HG03064 (cell line): ENCODE measurements at regions not wholly inside any gene's neighbourhood (a gene's known extent, or its start where the extent isn't known, plus 50 kb on each side); places are given as distances from the start of the nearest gene placed in this dataset.

Source experiments
- ATAC-seq: cut with Tn5 transposase; IDR thresholded peaks from one replicate; pipeline ENCODE4 v1.9.1; 2021; ENCODE audit warnings: low read depth; ENCODE audit not compliant: unreplicated experiment

DNA sequence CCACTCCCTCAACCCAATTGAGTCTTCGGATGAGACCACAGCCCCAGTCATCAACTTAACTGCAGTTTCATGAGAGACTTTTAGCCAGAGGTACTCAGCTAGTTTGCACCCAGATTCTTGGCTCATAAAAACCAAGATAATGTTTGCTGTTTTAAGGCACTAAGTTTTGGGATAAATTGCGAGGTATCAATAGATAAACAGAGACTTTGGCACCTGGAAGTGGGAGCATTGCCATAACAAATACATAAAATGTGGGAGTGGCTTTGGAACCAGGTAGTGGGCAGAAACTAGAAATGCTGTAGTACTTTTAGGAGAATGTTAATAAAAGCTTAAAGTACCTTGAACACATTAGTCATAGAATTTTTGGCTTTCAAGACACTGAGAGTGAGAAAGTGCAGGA lies 439.8 kb downstream of the SH3GL2 start:
- ATAC-seq, result no peak

DNA sequence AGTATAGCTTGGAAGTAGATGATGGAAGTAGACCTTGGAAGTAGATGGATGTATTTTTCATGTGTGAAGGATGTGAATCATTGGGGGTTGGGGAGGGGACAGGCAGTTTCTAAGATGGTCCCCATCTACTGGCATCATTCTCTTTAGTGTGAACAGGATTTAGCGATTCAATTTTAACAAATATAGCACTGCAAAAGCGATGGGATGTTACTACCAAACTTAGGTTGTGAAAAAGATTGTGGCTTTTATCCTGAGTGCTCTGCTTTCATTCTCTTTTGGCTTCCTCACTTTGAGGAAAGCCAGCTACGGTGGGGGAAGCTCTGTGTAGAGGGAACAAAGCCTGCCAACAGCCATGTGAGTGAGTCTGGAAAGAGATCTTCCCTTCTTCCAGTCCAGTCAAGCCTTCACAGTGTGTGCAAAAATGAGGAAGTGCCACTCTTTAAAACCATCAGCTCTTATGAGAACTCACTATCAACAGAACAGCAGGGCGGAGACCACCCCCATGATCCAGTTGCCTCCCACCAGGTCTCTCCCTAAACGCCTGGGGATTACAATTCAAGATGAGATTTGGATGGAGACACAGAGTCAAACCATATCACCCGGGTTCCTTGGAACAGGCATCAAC lies 441.4 kb downstream of the SH3GL2 start:
- ATAC-seq, result no peak

DNA sequence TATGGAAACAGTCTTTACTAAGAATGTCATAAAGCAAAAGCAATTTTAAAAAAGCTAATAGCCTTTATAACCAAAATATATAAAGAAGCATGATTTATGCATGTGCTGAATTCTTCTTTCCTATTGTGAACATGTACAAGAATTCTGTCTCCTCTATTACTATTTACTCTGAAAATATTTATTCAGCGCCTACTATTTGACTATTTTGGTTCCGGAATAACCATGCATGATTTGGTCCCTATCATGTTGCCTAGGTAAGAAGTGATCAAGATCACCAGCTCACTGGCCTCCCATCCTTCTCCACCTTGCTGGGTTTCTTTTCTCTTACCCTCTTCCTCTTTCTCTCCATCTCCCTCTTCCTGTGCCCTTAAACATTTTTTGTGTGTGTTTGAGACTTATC lies 443.8 kb downstream of the SH3GL2 start:
- ATAC-seq, result no peak

DNA sequence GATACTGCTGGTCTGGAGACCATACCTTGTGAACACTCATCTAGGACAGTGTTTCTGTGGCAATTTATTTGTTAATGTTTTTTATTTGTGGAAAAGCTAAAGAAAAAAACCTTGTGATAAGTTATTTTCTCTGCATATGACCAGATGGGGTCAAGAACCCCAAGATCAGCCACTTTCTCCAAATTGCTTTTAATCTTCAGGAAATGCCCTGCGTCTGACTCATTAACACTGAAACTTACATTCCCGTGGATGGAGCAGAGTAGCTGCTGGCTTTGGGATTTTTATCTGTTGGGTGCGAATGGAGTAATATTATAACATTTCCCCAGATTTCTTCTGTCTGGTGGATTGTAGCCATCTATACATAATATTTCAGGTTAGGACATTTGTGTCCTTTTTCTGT lies 444.5 kb downstream of the SH3GL2 start:
- ATAC-seq, result no peak

DNA sequence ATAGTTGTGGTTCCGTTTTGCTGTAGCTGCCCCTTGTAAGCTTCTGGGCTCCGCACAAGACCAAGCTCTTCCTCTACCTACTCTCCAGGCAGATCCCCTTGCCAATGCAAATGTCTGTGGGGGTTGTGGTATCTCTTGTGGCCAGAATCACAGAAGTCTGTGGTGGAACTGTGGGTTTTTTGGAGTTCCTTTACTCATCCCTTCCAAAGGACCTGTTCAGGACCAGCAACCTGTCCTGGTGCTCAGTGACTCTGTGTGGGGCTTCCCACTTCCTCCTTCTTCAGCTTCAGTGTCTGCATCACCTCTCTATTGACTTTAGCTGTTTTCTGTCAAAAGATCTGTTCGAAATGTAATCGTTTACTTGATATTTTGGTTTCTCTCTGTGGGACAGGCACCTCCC lies 441.3 kb upstream of the ADAMTSL1 start:
- ATAC-seq, result no peak

DNA sequence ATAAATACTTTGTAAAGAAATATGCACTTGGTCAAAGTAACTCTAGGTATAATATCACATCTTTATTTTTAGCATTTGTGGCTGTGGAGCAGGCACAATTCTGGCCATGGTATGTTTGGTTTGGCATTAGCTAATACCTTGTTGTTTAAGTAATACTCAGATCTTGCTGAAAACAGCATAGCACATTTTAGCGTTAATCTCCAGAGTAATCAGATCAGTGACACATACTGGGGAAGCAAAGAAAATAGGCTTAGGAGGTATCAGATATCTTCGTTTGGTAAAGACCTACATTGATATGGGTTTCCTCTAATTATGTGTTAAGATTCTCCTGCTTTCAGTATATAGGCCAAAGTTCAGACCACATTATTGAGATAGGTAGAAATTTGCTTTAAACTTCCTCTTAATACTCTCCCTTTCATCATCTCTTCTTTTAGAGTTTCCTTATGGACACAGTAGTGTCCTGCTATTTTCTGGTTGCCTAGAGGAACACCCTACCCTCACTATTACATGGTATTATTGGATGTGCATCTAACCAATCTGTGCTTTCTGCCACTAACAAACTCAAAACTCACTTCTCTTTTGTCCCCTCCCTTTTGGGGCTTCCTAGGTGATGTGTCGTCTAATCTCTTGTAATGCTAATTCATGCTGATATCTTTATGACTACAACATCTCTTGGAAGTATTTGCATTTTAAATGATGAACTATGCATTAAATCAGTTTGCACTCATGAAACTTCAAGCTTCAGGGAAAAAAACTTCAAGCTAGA lies 437.3 kb upstream of the ADAMTSL1 start:
- no peak for ATAC-seq

DNA sequence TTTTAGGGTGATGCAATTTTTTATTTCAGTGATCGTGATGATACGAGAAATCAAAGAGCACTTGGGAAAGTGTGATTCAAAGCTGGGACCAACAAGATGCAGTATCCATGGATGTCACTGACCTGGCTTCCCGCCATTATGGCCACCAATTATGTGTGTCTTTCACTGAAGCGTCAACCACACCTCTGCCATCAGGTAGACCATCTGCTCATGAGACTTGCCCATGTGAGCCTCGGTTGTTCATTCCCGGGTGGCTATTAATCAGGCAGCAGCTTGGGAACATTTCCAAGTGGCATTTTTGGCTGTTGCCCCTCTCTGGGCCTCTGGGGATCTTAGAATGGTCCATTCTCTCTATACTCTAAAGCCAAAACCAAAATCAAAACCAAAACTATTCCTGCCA lies 436.0 kb upstream of the ADAMTSL1 start:
- no peak for ATAC-seq

DNA sequence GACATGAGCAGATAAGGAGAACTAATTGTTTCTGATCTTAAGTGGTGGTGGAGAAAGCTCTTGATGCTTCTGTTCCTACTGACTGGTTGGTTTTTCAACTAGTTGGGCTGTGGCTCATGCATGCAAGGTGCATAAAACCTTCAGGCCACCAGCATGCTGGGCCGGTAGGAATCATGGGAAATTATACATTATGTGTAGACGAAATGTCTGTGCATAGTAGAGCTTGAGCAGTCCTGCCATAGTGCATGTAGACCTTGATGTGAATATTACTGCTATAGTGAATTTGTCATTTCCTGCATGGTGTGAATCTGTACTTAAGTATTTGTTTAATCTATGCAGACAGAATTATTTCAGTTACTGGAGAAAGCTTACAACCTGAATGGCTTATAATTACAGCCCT lies 433.6 kb upstream of the ADAMTSL1 start:
- ATAC-seq, result no peak

DNA sequence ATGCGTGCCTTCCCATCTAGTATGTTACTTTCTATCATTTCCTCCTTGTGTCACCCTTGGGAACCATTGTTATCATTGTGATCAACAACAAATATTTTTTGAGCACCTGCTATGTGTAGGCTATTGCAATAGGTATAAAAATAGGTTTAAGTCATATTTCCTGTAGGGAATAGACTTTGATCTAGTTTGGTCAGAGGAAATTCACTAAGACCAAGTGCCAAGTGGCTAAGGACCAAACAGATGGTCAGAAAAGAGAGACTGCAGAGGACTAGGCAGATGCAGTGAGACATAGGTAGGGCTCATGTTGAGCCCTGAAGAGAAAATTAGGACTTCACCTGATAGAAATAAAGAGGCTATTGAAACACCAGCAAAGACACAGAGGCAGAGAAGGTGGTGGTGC lies 430.0 kb upstream of the ADAMTSL1 start:
- ATAC-seq, result no peak

DNA sequence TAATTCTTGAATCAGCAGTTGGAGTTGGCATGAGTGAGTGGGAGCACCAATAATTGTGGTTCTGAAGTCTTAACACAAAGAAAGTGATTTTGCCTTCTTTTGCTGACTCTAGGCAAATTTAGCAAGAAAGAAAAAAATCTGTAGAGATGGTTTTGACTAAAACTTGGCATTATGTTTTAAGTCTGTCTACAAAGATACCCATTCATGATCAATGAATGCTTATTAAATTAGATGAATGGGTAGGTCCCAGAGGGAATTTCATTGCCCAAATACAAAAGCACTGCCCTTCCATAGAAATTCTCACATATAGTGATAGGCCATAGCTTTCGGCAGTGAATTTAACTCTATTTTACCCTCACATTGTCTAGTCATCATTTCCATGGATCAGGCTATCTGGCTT lies 428.6 kb upstream of the ADAMTSL1 start:
- ATAC-seq, result no peak

DNA sequence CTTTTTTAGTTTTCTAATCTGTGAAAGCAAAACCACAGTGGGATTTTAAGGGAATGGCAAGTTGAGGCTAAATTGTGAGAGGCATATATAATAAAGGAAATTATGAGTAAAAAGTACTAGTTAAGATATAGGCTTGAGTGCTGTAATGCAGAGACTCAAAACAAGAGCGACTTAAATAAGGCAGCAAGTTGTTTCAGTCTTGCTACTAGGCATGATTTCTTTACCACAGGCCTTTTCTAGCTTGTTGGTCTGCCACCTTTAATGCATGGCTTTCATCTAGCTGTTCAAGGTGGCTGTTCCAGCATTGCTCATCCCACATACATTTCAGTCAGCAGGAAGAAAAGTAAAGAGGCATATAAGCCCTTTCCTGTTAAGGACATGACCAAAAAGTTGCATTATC lies 427.9 kb upstream of the ADAMTSL1 start:
- no peak for ATAC-seq

DNA sequence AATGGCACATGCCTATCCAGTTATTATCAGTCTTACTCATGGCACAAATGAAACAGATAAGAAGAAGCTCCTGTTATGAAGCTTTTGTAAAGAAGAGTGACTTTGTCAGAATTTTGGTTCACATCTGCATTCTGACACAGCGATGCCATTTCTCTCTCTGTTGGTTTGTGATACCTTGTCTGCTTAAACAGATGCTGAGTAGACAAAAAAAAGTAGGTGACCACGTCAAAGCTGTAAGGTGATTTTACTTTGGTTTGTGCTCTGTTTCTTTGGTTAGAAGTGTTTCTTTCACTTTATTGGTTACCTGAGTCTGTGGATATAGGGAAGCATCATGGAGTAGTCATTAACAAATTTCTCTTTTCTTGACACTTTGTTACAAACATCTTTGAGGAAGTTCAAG lies 422.3 kb upstream of the ADAMTSL1 start:
- no peak for ATAC-seq

DNA sequence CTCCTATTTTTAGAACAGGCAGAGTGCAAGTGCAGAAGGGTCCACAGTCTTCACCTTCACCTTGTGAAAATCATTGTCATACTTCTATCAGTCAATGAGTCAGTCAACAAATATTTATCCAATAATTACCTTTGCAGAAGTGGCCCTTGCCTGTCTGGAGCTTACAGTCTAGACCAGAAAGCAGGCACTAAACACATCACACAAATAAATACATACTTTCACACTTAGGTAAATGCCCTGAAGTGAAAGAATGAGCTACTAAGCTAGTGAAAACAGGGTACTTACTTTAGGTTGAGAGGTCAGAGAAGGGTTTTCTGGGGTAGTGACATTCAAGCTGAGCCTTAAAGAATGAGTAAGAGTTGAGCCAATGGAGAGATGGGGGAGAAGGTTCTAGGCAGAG lies 421.9 kb upstream of the ADAMTSL1 start:
- no peak for ATAC-seq

DNA sequence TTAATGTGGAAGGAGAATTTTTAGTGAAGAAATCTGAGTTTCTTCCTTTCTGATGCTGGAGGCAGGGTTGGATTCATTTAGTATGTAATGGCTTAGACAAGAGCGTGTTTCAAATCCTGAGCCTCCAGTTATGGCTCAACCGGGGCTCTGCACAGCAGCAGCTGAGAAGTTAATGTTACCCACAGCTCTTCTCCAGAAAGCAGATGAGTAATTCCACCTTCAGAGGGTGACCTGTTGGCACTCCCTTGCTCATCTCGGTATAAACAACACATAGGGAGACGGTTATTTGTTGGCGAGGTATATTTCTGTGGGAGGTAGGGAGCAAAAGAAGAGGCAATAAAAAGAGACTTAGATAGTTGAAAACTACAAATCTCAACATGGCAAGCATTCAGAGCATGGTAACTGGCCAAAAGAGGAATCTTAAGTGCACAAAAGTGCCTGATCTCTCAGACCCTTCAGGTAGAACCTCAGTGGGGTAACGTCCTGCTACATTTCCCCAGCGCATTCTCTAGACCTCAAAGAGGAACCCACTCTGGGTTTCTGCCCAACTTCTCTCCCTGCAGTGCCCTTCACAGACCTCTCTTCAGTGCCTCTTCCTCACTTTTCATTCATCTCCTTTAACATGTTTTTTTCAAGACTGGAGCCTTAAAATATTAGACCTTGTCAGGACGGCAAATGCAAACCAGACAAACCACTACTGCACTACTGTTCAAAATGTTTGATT lies 417.5 kb upstream of the ADAMTSL1 start:
- ATAC-seq, result peak; percentile 19

DNA sequence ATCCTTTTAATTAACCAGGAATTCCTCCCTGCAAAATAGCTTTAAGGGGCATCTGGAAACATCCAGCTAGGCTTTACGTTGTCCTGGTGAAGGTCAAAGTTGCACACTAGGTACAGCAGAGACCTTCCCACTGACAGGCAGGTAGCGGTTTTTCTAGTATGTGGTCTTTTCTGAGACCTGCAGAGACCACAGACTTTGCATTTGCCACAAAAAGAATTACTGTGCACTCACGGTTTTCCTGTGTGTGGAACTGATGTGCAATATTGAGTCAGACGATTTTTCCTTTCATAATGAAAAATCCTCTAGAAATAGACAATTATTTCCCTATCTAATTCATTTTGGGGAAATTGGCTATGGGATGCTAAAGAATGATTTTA lies 417.0 kb upstream of the ADAMTSL1 start:
- ATAC-seq, result peak; percentile 93

DNA sequence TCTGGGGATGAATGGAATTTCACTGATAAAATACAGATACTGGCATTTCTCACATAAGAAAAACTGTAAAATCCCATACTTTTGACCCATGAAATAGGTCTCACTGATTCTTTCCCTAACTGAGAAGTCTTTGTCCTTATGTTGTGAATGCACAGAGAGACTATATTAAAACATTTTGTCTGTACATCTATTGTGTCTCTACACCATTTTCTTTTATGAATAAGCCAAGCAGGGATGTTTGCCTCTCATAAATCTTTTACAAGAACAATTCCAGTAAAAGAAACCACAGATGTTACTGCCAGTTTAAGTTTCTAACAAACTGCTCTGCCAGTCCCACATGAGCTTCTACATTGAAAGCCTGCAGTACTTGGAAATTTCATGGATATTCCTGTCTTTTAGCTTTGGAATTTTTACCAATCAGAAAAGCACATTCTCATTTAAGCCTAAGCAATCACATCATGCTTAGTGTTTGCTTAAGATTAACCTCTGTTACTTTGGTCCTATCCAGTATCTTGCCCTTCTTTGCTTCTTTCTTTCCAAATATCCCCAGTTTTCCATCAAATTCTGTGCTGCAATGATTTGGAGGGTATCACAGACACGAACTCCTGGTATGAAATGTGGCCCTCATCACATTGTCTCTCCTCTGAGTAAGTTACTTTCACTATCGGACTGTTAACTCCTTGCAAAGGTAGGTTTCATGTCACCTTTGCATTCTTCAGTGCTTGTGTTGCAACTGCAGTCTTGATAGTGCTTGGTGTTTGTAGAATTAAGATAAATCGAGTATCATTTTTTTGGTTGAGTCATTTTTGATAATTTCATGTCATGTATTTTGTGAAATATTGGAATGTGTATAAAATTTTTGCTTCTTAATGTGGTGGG lies 415.1 kb upstream of the ADAMTSL1 start:
- ATAC-seq, result no peak

DNA sequence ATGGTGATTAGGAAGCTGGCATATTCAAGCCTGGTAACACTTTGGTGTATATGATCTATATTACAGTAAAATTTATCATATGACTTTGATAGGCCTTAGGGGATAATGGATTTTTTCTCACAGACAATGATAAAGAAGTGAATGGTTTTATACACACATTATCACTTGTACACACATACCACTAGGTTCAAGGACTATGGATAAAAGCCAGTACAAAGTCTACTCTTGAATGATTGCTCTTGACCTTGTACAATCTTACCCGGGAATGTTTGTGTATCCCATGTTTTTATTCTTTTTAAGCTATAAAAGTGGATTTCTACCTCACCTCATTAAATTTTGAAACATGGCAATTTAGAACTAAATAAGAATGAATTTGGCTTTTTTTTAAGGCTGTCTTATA lies 414.5 kb upstream of the ADAMTSL1 start:
- ATAC-seq, result no peak

DNA sequence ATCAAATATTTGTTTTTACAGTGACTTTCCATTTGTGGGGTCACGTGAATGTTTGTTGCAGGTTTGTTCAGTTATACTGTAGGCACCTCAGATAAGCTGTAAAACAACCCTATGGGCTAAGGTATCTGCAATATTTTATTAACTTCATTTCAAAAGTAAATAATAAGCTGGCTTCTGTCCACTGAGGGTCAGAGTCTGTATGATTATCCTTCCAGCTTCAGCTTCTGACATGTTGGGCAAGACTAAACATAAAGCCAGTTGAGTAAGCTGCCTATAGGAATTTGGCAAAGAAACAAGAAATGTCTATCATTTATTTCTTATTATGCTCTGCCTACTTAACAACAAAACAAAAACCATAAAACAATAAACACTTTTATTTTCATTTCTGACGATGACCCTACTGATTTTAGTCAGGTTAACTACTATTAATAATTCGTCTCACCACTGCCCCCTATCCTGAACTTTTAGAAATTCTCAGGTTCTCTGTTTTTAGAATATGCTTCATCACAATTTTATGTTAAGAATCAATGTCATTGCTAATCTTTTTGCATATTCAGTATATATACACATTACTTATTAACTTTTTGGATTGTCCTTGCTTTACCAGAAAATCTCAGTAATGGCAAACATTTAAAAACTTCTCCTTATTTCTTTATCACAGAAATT lies 413.6 kb upstream of the ADAMTSL1 start:
- ATAC-seq, result no peak

DNA sequence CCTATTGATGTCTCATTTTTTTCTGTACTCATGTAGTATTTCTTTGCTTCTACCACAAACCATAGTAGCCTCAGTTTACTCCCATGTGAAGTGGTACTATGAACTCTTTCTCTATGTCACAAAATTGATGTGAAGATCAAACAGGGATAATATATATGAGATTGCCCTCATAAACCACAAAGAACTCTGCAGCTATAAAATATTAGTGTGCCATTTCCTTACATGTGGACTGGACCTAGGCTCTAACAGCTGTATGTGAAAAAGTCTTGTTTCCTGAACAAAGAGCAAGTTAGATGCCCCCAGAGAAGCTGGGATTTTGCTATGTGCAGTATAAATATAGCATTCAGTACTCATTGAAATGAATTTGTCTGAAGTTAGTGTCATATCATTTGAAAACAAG lies 412.6 kb upstream of the ADAMTSL1 start:
- no peak for ATAC-seq

DNA sequence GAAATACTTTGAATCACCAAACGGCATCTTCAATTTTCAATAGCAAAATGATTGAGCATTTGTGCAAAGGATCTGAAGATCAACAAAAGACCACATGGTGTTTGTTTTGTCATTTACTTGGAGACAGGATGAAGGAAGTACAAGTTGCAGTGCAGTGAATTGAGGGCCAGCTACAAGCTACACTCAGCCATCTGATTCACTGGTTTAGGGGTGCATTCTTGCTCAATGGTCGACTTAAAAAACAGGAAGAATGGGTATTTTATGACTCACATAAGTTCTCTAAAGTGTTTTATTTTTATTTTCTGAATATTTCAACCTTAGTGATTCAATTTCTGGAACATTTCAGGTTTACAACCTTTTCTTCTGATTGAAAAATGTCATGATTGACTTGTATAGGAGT lies 412.1 kb upstream of the ADAMTSL1 start:
- no peak for ATAC-seq
